Panc1 (cell line): ENCODE measurements at regions not wholly inside any gene's neighbourhood (a gene's known extent, or its start where the extent isn't known, plus 50 kb on each side); places are given as distances from the start of the nearest gene placed in this dataset.

ENCODE experiments used
- ATAC-seq: fragments of 200-7000 bp; cut with Tn5 transposase; 2 replicates; pipeline ENCODE4 v1.9.1; 2020; ENCODE audit warnings: mild to moderate bottlenecking, moderate library complexity
- BruUV-seq: library from RNA; stranded (reverse); fragments of 400-500 nt; replicated peaks from 2 replicates; lab custom pipeline; 2021; lab: Mats Ljungman, UMichigan
- CTCF ChIA-PET: fragments of 300-600 bp; sonication (Branson Sonifier 250); formaldehyde crosslinking; loops from one replicate; lab custom pipeline; 2022; ENCODE audit warnings: antibody characterized with exemption; lab: Charles Lee
- POLR2A ChIA-PET: fragments of 300-600 bp; sonication (Branson Sonifier 250); formaldehyde crosslinking; loops from one replicate; lab custom pipeline; 2022; ENCODE audit warnings: antibody characterized with exemption; lab: Charles Lee
- DNase-seq: peaks from one replicate; pipeline ENCODE4 v3.0.0-alpha.2; 2010; ENCODE audit warnings: low read depth, low spot score
- H3K27ac ChIP-seq: 2 replicates; pipeline ENCODE4 v1.5.1; 2011; ENCODE audit warnings: mild to moderate bottlenecking, low read length, inconsistent platforms
- H3K27me3 ChIP-seq: fragments of 200-500 bp; sonication (Bioruptor generic); 2 replicates; pipeline ENCODE4 v1.6.0; 2014; ENCODE audit warnings: low read length, inconsistent platforms; ENCODE audit not compliant: control insufficient read depth, insufficient read depth
- H3K36me3 ChIP-seq: fragments of 200-500 bp; sonication (Bioruptor generic); 2 replicates; pipeline ENCODE4 v1.5.1; 2014; ENCODE audit warnings: inconsistent platforms, mild to moderate bottlenecking, low read length, moderate library complexity; ENCODE audit not compliant: control insufficient read depth, insufficient read depth
- H3K4me1 ChIP-seq: 2 replicates; pipeline ENCODE4 v1.5.1; 2011; ENCODE audit warnings: inconsistent platforms, mild to moderate bottlenecking, low read length, moderate library complexity; ENCODE audit not compliant: control insufficient read depth, insufficient read depth
- H3K4me3 ChIP-seq, 2 experiments: 2 replicates each; pipeline ENCODE4 v1.5.1; 2011 to 2012; ENCODE audit warnings: low read depth in 2 of 2, low read length in 2 of 2, mild to moderate bottlenecking in 2 of 2, inconsistent platforms in 1 of 2, moderate library complexity in 1 of 2
- H3K9me3 ChIP-seq: fragments of 200-500 bp; sonication (Bioruptor generic); 2 replicates; pipeline ENCODE4 v1.5.1; 2014; ENCODE audit warnings: low read depth, mild to moderate bottlenecking, inconsistent platforms, low read length, moderate library complexity; ENCODE audit not compliant: control insufficient read depth, insufficient read depth
- CTCF ChIP-seq: fragments of 450-650 bp; IDR thresholded peaks from 2 replicates; pipeline ENCODE4 v1.5.1; 2017; ENCODE audit warnings: mild to moderate bottlenecking
- POLR2AphosphoS5 ChIP-seq: IDR thresholded peaks from 2 replicates; pipeline ENCODE4 v1.6.1; 2012; ENCODE audit warnings: mild to moderate bottlenecking, low read depth, low read length, moderate library complexity
- REST ChIP-seq, 2 experiments: IDR thresholded peaks; 2 replicates each; pipeline ENCODE4 v1.6.1; 2011 to 2012; ENCODE audit warnings: low read depth in 2 of 2, control low read depth in 1 of 2, low read length in 1 of 2, mild to moderate bottlenecking in 1 of 2, moderate library complexity in 1 of 2; ENCODE audit not compliant: insufficient read depth in 1 of 2
- SIN3A ChIP-seq: IDR thresholded peaks from 2 replicates; pipeline ENCODE4 v1.6.1; 2012; ENCODE audit warnings: low read depth, mild to moderate bottlenecking, low read length, moderate library complexity, borderline replicate concordance; ENCODE audit not compliant: insufficient read depth
- TCF7L2 ChIP-seq: IDR thresholded peaks from 2 replicates; pipeline ENCODE4 v1.6.1; 2011; ENCODE audit warnings: mild to moderate bottlenecking, low read depth, low read length, inconsistent platforms
- in situ Hi-C: cut with HindIII; loops from 2 replicates; pipeline ENCODE4 v1.10.0; 2016; ENCODE audit warnings: low sequenced_read_pairs, low pct_unique_long_range_greater_than_20kb
- intact Hi-C: fragments of 100-400 bp; cut with micrococcal nuclease; formaldehyde crosslinking; loops from one replicate; pipeline ENCODE4 v1.10.0; 2022; ENCODE audit not compliant: unreplicated experiment

DNA sequence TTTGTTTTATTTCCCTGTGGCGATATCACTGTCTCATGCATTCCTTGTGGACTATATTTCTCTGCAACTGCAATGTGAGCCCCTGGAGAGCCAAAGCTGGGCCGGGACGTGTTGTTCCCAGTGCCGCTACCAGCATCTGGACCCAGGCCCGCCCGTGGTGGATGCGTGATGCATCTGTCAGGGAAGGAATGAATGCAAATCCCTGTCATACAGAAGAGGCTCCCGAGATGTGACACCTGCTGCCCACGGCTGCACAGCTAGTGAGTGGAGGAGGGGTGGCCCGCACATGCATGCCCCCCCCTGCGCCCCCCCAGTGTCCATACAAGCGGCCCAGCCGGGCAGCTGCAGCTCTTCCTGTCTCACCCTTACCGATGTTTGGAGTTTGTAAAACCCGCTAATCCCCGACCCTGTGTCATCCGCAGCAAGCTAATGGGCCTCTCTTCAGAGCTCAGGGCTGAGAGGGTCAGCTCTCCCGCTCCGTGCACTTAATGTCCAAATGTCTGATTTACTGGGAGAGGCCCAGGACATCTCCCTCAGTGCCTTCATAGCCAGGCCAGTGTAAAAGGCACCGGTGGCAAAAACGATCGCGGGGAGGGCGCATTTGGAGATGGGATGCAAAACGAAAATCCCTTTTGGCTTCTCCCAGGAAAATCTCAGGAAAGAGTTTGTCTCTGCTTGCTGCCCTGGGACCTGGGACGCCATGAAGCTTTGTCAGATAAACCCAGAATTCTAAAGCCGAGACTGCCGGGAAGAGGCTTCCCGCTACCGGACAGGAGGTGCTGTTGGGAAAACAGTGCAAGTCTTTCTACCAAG is 91.8 kb downstream of the FOXL1 start:
- intact Hi-C loops, result no loop called here
- ChIA-PET POLR2A (no interaction called here), CTCF (no interaction called here)
- no peaks in the 10 kb centered on the region for H3K27me3 ChIP-seq
- ATAC-seq (no peak), DNase-seq (no peak)
- no peaks in the 10 kb centered on the region for H3K36me3 ChIP-seq
- BruUV-seq, result no TSS peak
- H3K4me1 ChIP-seq, result peaks cover 3% of the 10 kb centered on the region
- in situ Hi-C loops, result no loop called here
- no peak overlapping the region for H3K4me3 ChIP-seq
- TF ChIP-seq REST (IDR thresholded peaks at IDR 0.05; ENCODE audit: insufficient read depth in 1 of 2, low read depth in 2 of 2, low read length in 1 of 2) (no peak), SIN3A (no peak), CTCF (no peak)
- H3K27ac ChIP-seq, result no peak overlapping the region
- no peaks in the 10 kb centered on the region for H3K9me3 ChIP-seq

- BruUV-seq, result no TSS peak
- POLR2A ChIA-PET, result no interaction called here
- no peak for DNase-seq
- no peaks in the 10 kb centered on the region for H3K9me3 ChIP-seq
- H3K27me3 ChIP-seq, result no peaks in the 10 kb centered on the region
- H3K4me3 ChIP-seq, result no peak overlapping the region
- in situ Hi-C loops (no loop called here), intact Hi-C loops (no loop called here)
- CTCF ChIA-PET, result no interaction called here
- H3K36me3 ChIP-seq, result no peaks in the 10 kb centered on the region
- no peaks in the 10 kb centered on the region for H3K4me1 ChIP-seq
- H3K27ac ChIP-seq, result no peak overlapping the region
- no peak for ATAC-seq
- TF ChIP-seq POLR2AphosphoS5 (no peak), SIN3A (no peak), CTCF (no peak), REST (IDR thresholded peaks at IDR 0.05; ENCODE audit: insufficient read depth in 1 of 2, low read depth in 2 of 2, low read length in 1 of 2) (no peak), TCF7L2 (no peak)
These were observed 92.4 kb downstream of the FOXL1 start for GRCh38 chr16:86670750-86671234.
